H1 (cell line): ENCODE measurements at regions not wholly inside any gene's neighbourhood (a gene's known extent, or its start where the extent isn't known, plus 50 kb on each side); places are given as distances from the start of the nearest gene placed in this dataset.

Source experiments
- BCL11A ChIP-seq, 2 experiments: IDR thresholded peaks; one replicate each; pipeline ENCODE4 v1.6.1; 2011; ENCODE audit warnings: low read depth in 2 of 2, low read length in 2 of 2, mild to moderate bottlenecking in 2 of 2
- CBX8 ChIP-seq: fragments of 300-800, 300-1000 bp; sonication (generic); IDR thresholded peaks from 2 replicates; pipeline ENCODE4 v1.7.1; 2016; ENCODE audit warnings: low read depth, low read length, borderline replicate concordance
- EGR1 ChIP-seq: IDR thresholded peaks from 2 replicates; pipeline ENCODE4 v1.6.1; 2011; ENCODE audit warnings: low read depth, low read length, borderline replicate concordance
- JUND ChIP-seq: IDR thresholded peaks from 2 replicates; pipeline ENCODE4 v1.6.1; 2011; ENCODE audit warnings: mild to moderate bottlenecking, improper control_type of control experiment, low read length
- KDM5A ChIP-seq: fragments of 200-600 bp; IDR thresholded peaks from 2 replicates; pipeline ENCODE4 v1.7.1; 2012; ENCODE audit warnings: mild to moderate bottlenecking, low read length, inconsistent platforms, mixed read lengths
- NRF1 ChIP-seq: IDR thresholded peaks from 2 replicates; pipeline ENCODE4 v1.6.1; 2011; ENCODE audit warnings: mild to moderate bottlenecking, low read depth, low read length, improper control_type of control experiment
- TAF1 ChIP-seq: IDR thresholded peaks from 2 replicates; pipeline ENCODE4 v1.6.1; 2011; ENCODE audit warnings: mild to moderate bottlenecking, low read depth, low read length
- TF ChIP-seq, protein P1 (sequence below): IDR thresholded peaks from 2 replicates; pipeline ENCODE4 v1.6.1; 2012; ENCODE audit warnings: inconsistent platforms

DNA sequence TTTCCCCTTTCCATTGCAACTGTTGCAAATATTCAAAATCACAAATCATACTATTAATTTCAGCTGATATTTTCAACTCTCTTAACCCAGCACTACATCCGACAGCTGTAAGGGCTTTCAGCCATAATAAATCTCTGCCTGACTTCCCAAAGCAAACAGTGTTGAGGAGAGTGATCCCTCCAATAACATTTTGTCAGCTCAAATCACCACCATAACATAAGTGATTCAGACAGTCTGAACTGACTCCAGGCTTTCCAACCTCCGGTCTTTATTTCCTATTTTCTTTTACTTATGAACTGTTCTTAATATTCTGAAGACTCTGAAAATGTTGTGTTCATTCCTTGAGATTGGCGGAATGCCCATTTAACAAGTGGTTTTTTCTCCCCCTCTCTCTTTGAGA, 1085.9 kb downstream of the GATA3 start (continued):
- TF ChIP-seq NRF1 = no peak
- TF ChIP-seq, protein P1, sequence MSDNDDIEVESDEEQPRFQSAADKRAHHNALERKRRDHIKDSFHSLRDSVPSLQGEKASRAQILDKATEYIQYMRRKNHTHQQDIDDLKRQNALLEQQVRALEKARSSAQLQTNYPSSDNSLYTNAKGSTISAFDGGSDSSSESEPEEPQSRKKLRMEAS = no peak
- TF ChIP-seq TAF1 = no peak
- TF ChIP-seq JUND = no peak
- TF ChIP-seq KDM5A = no peak
- no peak for TF ChIP-seq BCL11A (IDR thresholded peaks at IDR 0.05; ENCODE audit: low read depth in 2 of 2, low read length in 2 of 2)
- no peak for TF ChIP-seq EGR1
- no peak for TF ChIP-seq CBX8
